Effector CD8-positive, alpha-beta T cell (primary cell): ENCODE measurements at regions not wholly inside any gene's neighbourhood (a gene's known extent, or its start where the extent isn't known, plus 50 kb on each side); places are given as distances from the start of the nearest gene placed in this dataset.

Experiments used
- DNase-seq: peaks from one replicate; lab custom pipeline; 2025; lab: John Stamatoyannopoulos, UW

GRCh38 chr6:1257778-1258177 lies 54.1 kb upstream of the FOXQ1 start:
- DNase-seq = no peak

- DNase-seq = no peak
Observed at GRCh38 chr6:1256435-1257008, 55.4 kb upstream of the FOXQ1 start.

GRCh38 chr6:1255636-1256365 lies 56.1 kb upstream of the FOXQ1 start:
- DNase-seq = no peak

- no peak for DNase-seq
Observed at GRCh38 chr6:1254326-1254725, 57.6 kb upstream of the FOXQ1 start.

GRCh38 chr6:1253816-1254215 lies 58.1 kb upstream of the FOXQ1 start:
- no peak for DNase-seq

- no peak for DNase-seq
Observed at GRCh38 chr6:1251198-1252155, 60.4 kb upstream of the FOXQ1 start.

- no peak for DNase-seq
Observed at GRCh38 chr6:1250489-1251197, 61.3 kb upstream of the FOXQ1 start.

GRCh38 chr6:1247894-1248293 lies 64.0 kb upstream of the FOXQ1 start:
- DNase-seq = no peak

- no peak for DNase-seq
Observed at GRCh38 chr6:1247056-1247455, 64.8 kb upstream of the FOXQ1 start.

GRCh38 chr6:1244941-1245340 lies 67.0 kb upstream of the FOXQ1 start:
- no peak for DNase-seq

GRCh38 chr6:1244278-1244677 lies 67.6 kb upstream of the FOXQ1 start:
- DNase-seq = no peak

- no peak for DNase-seq
Observed at GRCh38 chr6:1242446-1242845, 69.5 kb upstream of the FOXQ1 start.

- DNase-seq = no peak
Observed at GRCh38 chr6:1242021-1242420, 69.9 kb upstream of the FOXQ1 start.

GRCh38 chr6:1240766-1241318 lies 71.1 kb upstream of the FOXQ1 start:
- no peak for DNase-seq

- DNase-seq = no peak
Observed at GRCh38 chr6:1239805-1240204, 72.1 kb upstream of the FOXQ1 start.

- DNase-seq = no peak
Observed at GRCh38 chr6:1238040-1238439, 73.9 kb upstream of the FOXQ1 start.

- no peak for DNase-seq
Observed at GRCh38 chr6:1237636-1238035, 74.3 kb upstream of the FOXQ1 start.

- DNase-seq = no peak
Observed at GRCh38 chr6:1235825-1236224, 76.1 kb upstream of the FOXQ1 start.

GRCh38 chr6:1233924-1234323 lies 78.0 kb upstream of the FOXQ1 start:
- no peak for DNase-seq

- no peak for DNase-seq
Observed at GRCh38 chr6:1232578-1232977, 79.3 kb upstream of the FOXQ1 start.

GRCh38 chr6:1231941-1232340 lies 80.0 kb upstream of the FOXQ1 start:
- DNase-seq = no peak
